K562 (cell line): ENCODE measurements at regions not wholly inside any gene's neighbourhood (a gene's known extent, or its start where the extent isn't known, plus 50 kb on each side); places are given as distances from the start of the nearest gene placed in this dataset.

Source experiments
- EGR1 ChIP-seq: fragments of 450-650 bp; conservative IDR thresholded peaks from 2 replicates; pipeline ENCODE4 v1.6.1; 2017; ENCODE audit warnings: mild to moderate bottlenecking
- HDAC2 ChIP-seq: fragments of 450-650 bp; IDR thresholded peaks from 2 replicates; pipeline ENCODE4 v1.6.1; 2016; ENCODE audit warnings: mild to moderate bottlenecking
- TF ChIP-seq, protein P1 (sequence below): sonication (generic); formaldehyde crosslinking; IDR thresholded peaks from 2 replicates; pipeline ENCODE4 v1.9.0; 2022; ENCODE audit warnings: mild to moderate bottlenecking, missing genetic modification reagents

DNA sequence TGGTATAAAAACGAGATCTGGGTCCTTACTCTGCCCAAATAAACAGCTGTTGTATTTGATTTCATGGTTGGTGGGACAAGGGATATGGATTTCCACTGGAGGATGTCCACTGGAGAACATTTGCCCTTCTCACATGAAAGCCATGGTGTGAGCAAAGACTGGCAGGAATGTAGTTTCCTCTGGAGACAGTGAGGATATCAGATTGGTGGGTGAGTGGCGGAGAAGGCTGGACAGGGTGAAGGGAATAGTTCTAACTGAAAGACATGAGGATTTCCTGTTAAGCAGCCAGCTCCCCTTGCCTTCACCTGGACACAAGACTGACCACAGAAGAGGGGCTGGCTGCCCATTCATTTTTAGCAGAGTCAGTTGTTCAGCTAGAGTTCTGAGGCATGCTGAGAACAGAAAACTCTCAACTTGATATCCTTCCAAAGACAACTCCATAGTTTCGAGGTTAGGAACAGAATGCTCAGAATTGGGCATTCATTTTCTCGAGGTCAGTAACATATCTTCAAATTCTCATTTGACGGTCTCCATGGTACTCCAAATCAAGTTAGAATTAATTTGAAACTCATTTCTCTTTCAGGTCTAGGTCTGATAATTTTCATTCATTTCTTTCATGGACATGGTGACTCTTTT, 365.7 kb downstream of the LRIG3 start:
- TF ChIP-seq HDAC2 = no peak
- TF ChIP-seq, protein P1, sequence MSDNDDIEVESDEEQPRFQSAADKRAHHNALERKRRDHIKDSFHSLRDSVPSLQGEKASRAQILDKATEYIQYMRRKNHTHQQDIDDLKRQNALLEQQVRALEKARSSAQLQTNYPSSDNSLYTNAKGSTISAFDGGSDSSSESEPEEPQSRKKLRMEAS = no peak
- no peak for TF ChIP-seq EGR1
